HEK293 (cell line): ENCODE measurements at regions not wholly inside any gene's neighbourhood (a gene's known extent, or its start where the extent isn't known, plus 50 kb on each side); places are given as distances from the start of the nearest gene placed in this dataset.

Experiments
- CTCF ChIP-seq: fragments of 450-650 bp; formaldehyde crosslinking; IDR thresholded peaks from 2 replicates; pipeline ENCODE4 v1.5.1; 2016; ENCODE audit warnings: missing biosample characterization, missing genetic modification characterization
- FEZF1 ChIP-seq: fragments of 450-650 bp; formaldehyde crosslinking; IDR thresholded peaks from 2 replicates; pipeline ENCODE4 v1.5.1; 2016; ENCODE audit warnings: missing biosample characterization, missing genetic modification characterization
- PBX3 ChIP-seq: sonication (generic); formaldehyde crosslinking; IDR thresholded peaks from 2 replicates; pipeline ENCODE4 v1.8.1; 2022; ENCODE audit warnings: mild to moderate bottlenecking, moderate library complexity, missing genetic modification reagents
- PRDM1 ChIP-seq: fragments of 450-650 bp; formaldehyde crosslinking; IDR thresholded peaks from 2 replicates; pipeline ENCODE4; 2016; ENCODE audit warnings: missing biosample characterization, missing genetic modification characterization
- PRDM2 ChIP-seq: fragments of 450-650 bp; formaldehyde crosslinking; IDR thresholded peaks from 2 replicates; pipeline ENCODE4 v1.5.1; 2016; ENCODE audit warnings: missing biosample characterization, missing genetic modification characterization, borderline replicate concordance
- YY1 ChIP-seq: fragments of 450-650 bp; formaldehyde crosslinking; IDR thresholded peaks from 2 replicates; pipeline ENCODE4 v1.5.1; 2018; ENCODE audit warnings: missing biosample characterization, missing genetic modification characterization
- ZNF239 ChIP-seq: fragments of 450-650 bp; formaldehyde crosslinking; IDR thresholded peaks from 2 replicates; pipeline ENCODE4 v1.5.1; 2016; ENCODE audit warnings: missing biosample characterization, missing genetic modification characterization
- ZNF580 ChIP-seq: fragments of 450-650 bp; formaldehyde crosslinking; IDR thresholded peaks from 2 replicates; pipeline ENCODE4 v1.5.1; 2016; ENCODE audit warnings: missing biosample characterization, missing genetic modification characterization
- ZNF658 ChIP-seq: fragments of 450-650 bp; formaldehyde crosslinking; IDR thresholded peaks from 2 replicates; pipeline ENCODE4; 2016; ENCODE audit warnings: missing biosample characterization, missing genetic modification characterization

- no peak for TF ChIP-seq ZNF580
- no peak for TF ChIP-seq CTCF (tag by site-specific recombination)
- TF ChIP-seq FEZF1 (tag by site-specific recombination) = no peak
- TF ChIP-seq ZNF658 = no peak
- TF ChIP-seq YY1 (tag by site-specific recombination) = no peak
- no peak for TF ChIP-seq PRDM1 (tag by site-specific recombination)
- TF ChIP-seq ZNF239 (tag by site-specific recombination) = no peak
- no peak for TF ChIP-seq PRDM2
- no peak for TF ChIP-seq PBX3 (CRISPR knock-in tag)
Measured at GRCh38 chr2:61647044-61647443, 108.9 kb upstream of the XPO1 start.
